IMR-90 (cell line): ENCODE measurements at regions not wholly inside any gene's neighbourhood (a gene's known extent, or its start where the extent isn't known, plus 50 kb on each side); places are given as distances from the start of the nearest gene placed in this dataset.

Source experiments
- ATAC-seq: fragments of 200-7000 bp; cut with Tn5 transposase; 2 replicates; pipeline ENCODE4 v1.9.1; 2020; ENCODE audit warnings: low read depth, mild to moderate bottlenecking, moderate library complexity
- BruUV-seq: library from RNA; stranded (reverse); fragments of 400-500 nt; replicated peaks from 2 replicates; lab custom pipeline; 2021; lab: Mats Ljungman, UMichigan
- CTCF ChIA-PET: fragments of 300-600 bp; formaldehyde crosslinking; extraction: SDS; loops from one replicate; lab custom pipeline; 2021; ENCODE audit warnings: antibody characterized with exemption; lab: Yijun Ruan, JAX
- POLR2A ChIA-PET: fragments of 300-600 bp; sonication (Branson Sonifier 250); formaldehyde crosslinking; loops from one replicate; lab custom pipeline; 2022; ENCODE audit warnings: antibody characterized with exemption; ENCODE audit not compliant: unreplicated experiment; lab: Charles Lee
- DNase-seq: peaks from one replicate; pipeline ENCODE4 v3.0.0; 2013
- H2AFZ ChIP-seq: replicated peaks from 2 replicates; pipeline ENCODE3; 2013; ENCODE audit warnings: low read length, mild to moderate bottlenecking; ENCODE audit not compliant: poor library complexity
- H2AK5ac ChIP-seq: 2 replicates; pipeline ENCODE4 v1.6.1; 2013; ENCODE audit warnings: low read depth, low read length, inconsistent platforms
- H2AK9ac ChIP-seq: replicated peaks from 2 replicates; pipeline ENCODE3; 2013; ENCODE audit warnings: mild to moderate bottlenecking, low read depth, low read length, moderate library complexity; ENCODE audit not compliant: poor library complexity
- H2BK120ac ChIP-seq: 2 replicates; pipeline ENCODE4 v1.6.1; 2013; ENCODE audit warnings: low read depth, low read length, inconsistent platforms
- H2BK15ac ChIP-seq: 3 replicates; pipeline ENCODE4 v1.6.1; 2013; ENCODE audit warnings: low read depth, low read length, inconsistent platforms
- H2BK20ac ChIP-seq: 2 replicates; pipeline ENCODE4 v1.6.1; 2013; ENCODE audit warnings: low read depth, mild to moderate bottlenecking, inconsistent platforms, low read length, moderate library complexity
- H2BK5ac ChIP-seq: 2 replicates; pipeline ENCODE4 v1.6.1; 2013; ENCODE audit warnings: mild to moderate bottlenecking, low read depth, low read length, inconsistent platforms; ENCODE audit not compliant: poor library complexity, severe bottlenecking
- H3K14ac ChIP-seq: replicated peaks from 2 replicates; pipeline ENCODE4 v1.6.1; 2013; ENCODE audit warnings: low read depth, low read length, inconsistent platforms
- H3K18ac ChIP-seq: 2 replicates; pipeline ENCODE4 v1.6.1; 2013; ENCODE audit warnings: low read depth, low read length, control low read depth
- H3K23ac ChIP-seq: 2 replicates; pipeline ENCODE4 v1.6.1; 2013; ENCODE audit warnings: low read depth, low read length, inconsistent platforms
- H3K27ac ChIP-seq: 2 replicates; pipeline ENCODE4 v1.5.1; 2013; ENCODE audit warnings: mild to moderate bottlenecking, control low read depth, low read length; ENCODE audit not compliant: insufficient read depth
- H3K27me3 ChIP-seq: 2 replicates; pipeline ENCODE4 v1.6.1; 2013; ENCODE audit warnings: low read length; ENCODE audit not compliant: control insufficient read depth, insufficient read depth
- H3K36me3 ChIP-seq: 2 replicates; pipeline ENCODE4 v1.6.1; 2013; ENCODE audit warnings: low read length, mixed read lengths; ENCODE audit not compliant: control insufficient read depth, insufficient read depth
- H3K4ac ChIP-seq: 2 replicates; pipeline ENCODE4 v1.6.1; 2013; ENCODE audit warnings: low read depth, low read length, inconsistent platforms
- H3K4me1 ChIP-seq: 2 replicates; pipeline ENCODE4 v1.6.1; 2013; ENCODE audit warnings: low read length, mixed read lengths; ENCODE audit not compliant: control insufficient read depth, insufficient read depth
- H3K4me2 ChIP-seq: 2 replicates; pipeline ENCODE4 v1.6.1; 2013; ENCODE audit warnings: low read depth, mild to moderate bottlenecking, control low read depth, low read length, moderate library complexity
- H3K4me3 ChIP-seq: 2 replicates; pipeline ENCODE4 v1.5.1; 2013; ENCODE audit warnings: low read depth, mild to moderate bottlenecking, control low read depth, low read length, moderate library complexity; ENCODE audit not compliant: insufficient read depth
- H3K56ac ChIP-seq: 2 replicates; pipeline ENCODE4 v1.6.1; 2013; ENCODE audit warnings: low read length, inconsistent platforms; ENCODE audit not compliant: insufficient read depth; ENCODE audit errors: extremely low read depth
- H3K79me1 ChIP-seq, 2 experiments: 2 replicates each; pipeline ENCODE4 v1.6.1; 2013; ENCODE audit warnings: low read length in 2 of 2, inconsistent platforms in 1 of 2, low read depth in 1 of 2
- H3K9ac ChIP-seq: 2 replicates; pipeline ENCODE4 v1.6.1; 2013; ENCODE audit warnings: low read depth, low read length, control low read depth
- H3K9me1 ChIP-seq: 2 replicates; pipeline ENCODE4 v1.6.1; 2013; ENCODE audit warnings: low read length, inconsistent platforms; ENCODE audit not compliant: insufficient read depth
- H3K9me3 ChIP-seq: 2 replicates; pipeline ENCODE4 v1.6.1; 2013; ENCODE audit warnings: low read length; ENCODE audit not compliant: control insufficient read depth, insufficient read depth
- H4K20me1 ChIP-seq: 2 replicates; pipeline ENCODE4 v1.6.1; 2013; ENCODE audit warnings: low read length, inconsistent platforms; ENCODE audit not compliant: insufficient read depth
- H4K5ac ChIP-seq: 2 replicates; pipeline ENCODE4 v1.6.1; 2013; ENCODE audit warnings: mild to moderate bottlenecking, low read depth, low read length, control low read depth
- H4K8ac ChIP-seq, 2 experiments: 2 replicates each; pipeline ENCODE4 v1.6.1; 2013; ENCODE audit warnings: low read depth in 2 of 2, low read length in 2 of 2, control low read depth in 1 of 2, inconsistent platforms in 1 of 2
- H4K91ac ChIP-seq: 2 replicates; pipeline ENCODE4 v1.6.1; 2013; ENCODE audit warnings: low read depth, low read length, inconsistent platforms; ENCODE audit not compliant: insufficient read depth
- BHLHE40 ChIP-seq: fragments of 150-350 bp; IDR thresholded peaks from 2 replicates; pipeline ENCODE4 v1.6.1; 2016; ENCODE audit warnings: mild to moderate bottlenecking, low read depth, low read length
- CEBPB ChIP-seq: IDR thresholded peaks from 2 replicates; pipeline ENCODE4 v1.6.1; 2012; ENCODE audit warnings: low read depth, low read length, improper control_type of control experiment
- POLR2A ChIP-seq: IDR thresholded peaks from 2 replicates; pipeline ENCODE4 v1.6.1; 2012; ENCODE audit warnings: mild to moderate bottlenecking, low read depth, low read length
- SMC3 ChIP-seq: fragments of 150-350 bp; IDR thresholded peaks from 2 replicates; pipeline ENCODE4 v1.6.1; 2016; ENCODE audit warnings: low read depth, mild to moderate bottlenecking, antibody characterized with exemption, low read length, moderate library complexity
- WGBS, 2 experiments: methylation state at CpG; one replicate each; pipeline versions ENCODE4 v1.1.5 to v1.1.7; 2013; ENCODE audit warnings: missing lambda C conversion rate in 2 of 2; ENCODE audit not compliant: insufficient read length in 1 of 2; ENCODE audit errors: extremely low coverage in 2 of 2; 5-methylcytosine and 5-hydroxymethylcytosine counted together
- dilution Hi-C: fragments of 300-500 bp; cut with HindIII; formaldehyde crosslinking; loops from one replicate; pipeline ENCODE4 v1.14.3; 2018; ENCODE audit warnings: low sequenced_read_pairs; ENCODE audit not compliant: unreplicated experiment
- in situ Hi-C: fragments of 300-500 bp; cut with MboI; formaldehyde crosslinking; loops from 3 replicates; pipeline ENCODE4 v1.14.3; 2019; ENCODE audit warnings: low sequenced_read_pairs, inconsistent platforms, mixed read lengths
- intact Hi-C: fragments of 100-400 bp; cut with micrococcal nuclease; formaldehyde crosslinking; loops from 2 replicates; pipeline ENCODE4 v1.10.0; 2022

- Histone ChIP-seq H2BK120ac (no peak overlapping the region), H3K18ac (no peak overlapping the region), H4K20me1 (no peaks in the 10 kb centered on the region), H3K4ac (no peak overlapping the region), H3K27ac (no peak overlapping the region), H3K14ac (no peak overlapping the region), H2BK20ac (no peak overlapping the region), H3K9me3 (no peaks in the 10 kb centered on the region), H3K36me3 (no peaks in the 10 kb centered on the region), H3K27me3 (no peaks in the 10 kb centered on the region), H2AFZ (no peak overlapping the region), H4K91ac (no peak overlapping the region), H4K8ac (no peak overlapping the region), H2AK9ac (no peak overlapping the region), H3K4me2 (no peak overlapping the region), H3K4me1 (no peaks in the 10 kb centered on the region), H3K4me3 (no peak overlapping the region), H3K9ac (no peak overlapping the region), H3K56ac (no peak overlapping the region), H2BK5ac (no peak overlapping the region), H3K79me1 (no peaks in the 10 kb centered on the region), H2BK15ac (no peak overlapping the region), H2AK5ac (no peak overlapping the region), H4K5ac (no peak overlapping the region), H3K23ac (no peak overlapping the region), H3K9me1 (0 out of 2 replicates have a peak, but pooled peaks cover 10% of the 10 kb centered on the region)
- ChIA-PET CTCF (no interaction called here), POLR2A (no interaction called here)
- in situ Hi-C loops = no loop called here
- BruUV-seq = no TSS peak
- dilution Hi-C loops = no loop called here
- ATAC-seq (no peak), DNase-seq (no peak)
- intact Hi-C loops = no loop called here
- TF ChIP-seq BHLHE40 (no peak), POLR2A (no peak), CEBPB (no peak), SMC3 (no peak)
- no CpG with 5 or more reads among the region's 11 CpGs for WGBS, 2 experiments
These were observed 275.3 kb downstream of the GADD45G start for GRCh38 chr9:89880161-89880560.
